ENCODE measurements at regions not wholly inside any gene's neighbourhood (a gene's known extent, or its start where the extent isn't known, plus 50 kb on each side); places are given as distances from the start of the nearest gene placed in this dataset.
"Not testable (repeated sequence)": the region's sequence is repeated elsewhere in the genome, so short reads cannot be mapped to it uniquely, and the experiment has no call there.

GRCh38 chr2:161504628-161505289 is 88.7 kb downstream of the TBR1 start:
- FAIRE-seq; H3K27me3 ChIP-seq (replicated peaks in 1 of 2; ENCODE audit: control insufficient read depth in 2 of 2, insufficient read depth in 2 of 2, low read length in 1 of 2); H3K4me3 ChIP-seq; H3K36me3 ChIP-seq (ENCODE audit: control insufficient read depth in 2 of 2, insufficient read depth in 2 of 2, low read length in 1 of 2); in situ Hi-C loops (cut with MboI); DNase-seq (ENCODE audit: low read depth, low spot score); H2AFZ ChIP-seq (ENCODE audit: control insufficient read depth, low read depth, low read length); intact Hi-C loops (cut with micrococcal nuclease; ENCODE audit: unreplicated experiment); H3K79me2 ChIP-seq (ENCODE audit: control insufficient read depth, insufficient read depth, low read length); H3K4me2 ChIP-seq (ENCODE audit: control insufficient read depth, insufficient read depth); H3K4me1 ChIP-seq (ENCODE audit: control insufficient read depth, insufficient read depth, low read length); BruUV-seq (replicated peaks); H3K9me3 ChIP-seq (replicated peaks; ENCODE audit: control insufficient read depth, insufficient read depth, low read length); H3K27ac ChIP-seq (ENCODE audit: control insufficient read depth, insufficient read depth); CTCF ChIA-PET; SMC1A ChIA-PET (ENCODE audit: uncharacterized antibody, unreplicated experiment); H4K20me1 ChIP-seq (ENCODE audit: control insufficient read depth, insufficient read depth); RAD21 ChIA-PET (ENCODE audit: unreplicated experiment); H3K9ac ChIP-seq (ENCODE audit: control insufficient read depth, insufficient read depth, low read length); POLR2A ChIA-PET; ATAC-seq: not testable (repeated sequence)
- 46% methylated on average over 9 of the region's 9 CpGs for WGBS (ENCODE audit: insufficient coverage, insufficient replicate concordance, low lambda C conversion rate, missing lambda C conversion rate)

GRCh38 chr2:161505466-161505865 is 89.4 kb downstream of the TBR1 start:
- H3K27me3 ChIP-seq (replicated peaks in 1 of 2; ENCODE audit: control insufficient read depth in 2 of 2, insufficient read depth in 2 of 2, low read length in 1 of 2); H3K36me3 ChIP-seq (ENCODE audit: control insufficient read depth in 2 of 2, insufficient read depth in 2 of 2, low read length in 1 of 2); RAD21 ChIA-PET (ENCODE audit: unreplicated experiment); ATAC-seq; BruUV-seq (replicated peaks); POLR2A ChIA-PET; H3K9me3 ChIP-seq (replicated peaks; ENCODE audit: control insufficient read depth, insufficient read depth, low read length); SMC1A ChIA-PET (ENCODE audit: uncharacterized antibody, unreplicated experiment); H3K4me3 ChIP-seq; H2AFZ ChIP-seq (ENCODE audit: control insufficient read depth, low read depth, low read length); H3K4me1 ChIP-seq (ENCODE audit: control insufficient read depth, insufficient read depth, low read length); H3K79me2 ChIP-seq (ENCODE audit: control insufficient read depth, insufficient read depth, low read length); H3K9ac ChIP-seq (ENCODE audit: control insufficient read depth, insufficient read depth, low read length); H3K27ac ChIP-seq (ENCODE audit: control insufficient read depth, insufficient read depth); in situ Hi-C loops (cut with MboI); H4K20me1 ChIP-seq (ENCODE audit: control insufficient read depth, insufficient read depth); FAIRE-seq; intact Hi-C loops (cut with micrococcal nuclease; ENCODE audit: unreplicated experiment); DNase-seq (ENCODE audit: low read depth, low spot score); H3K4me2 ChIP-seq (ENCODE audit: control insufficient read depth, insufficient read depth): not testable (repeated sequence)
- 56% methylated on average over 7 of the region's 7 CpGs for WGBS (ENCODE audit: insufficient coverage, insufficient replicate concordance, low lambda C conversion rate, missing lambda C conversion rate)
- CTCF ChIA-PET, result interaction anchor here (0.7 to 0.9 kb wide), 2 partner anchors 24 to 141 kb away, joined by 3 read pairs; no protein-coding TSS in a partner anchor

- 52% methylated on average over 2 of the region's 10 CpGs for WGBS (ENCODE audit: insufficient coverage, insufficient replicate concordance, low lambda C conversion rate, missing lambda C conversion rate)
These were observed 97.4 kb downstream of the TBR1 start for GRCh38 chr2:161513295-161514032.

More at GRCh38 chr2:161513295-161514032, 97.4 kb downstream of the TBR1 start:
- H3K4me1 ChIP-seq (ENCODE audit: control insufficient read depth, insufficient read depth, low read length); ATAC-seq; CTCF ChIA-PET; H3K36me3 ChIP-seq (ENCODE audit: control insufficient read depth in 2 of 2, insufficient read depth in 2 of 2, low read length in 1 of 2); H3K79me2 ChIP-seq (ENCODE audit: control insufficient read depth, insufficient read depth, low read length); H3K4me3 ChIP-seq; H3K27ac ChIP-seq (ENCODE audit: control insufficient read depth, insufficient read depth); intact Hi-C loops (cut with micrococcal nuclease; ENCODE audit: unreplicated experiment); DNase-seq (ENCODE audit: low read depth, low spot score); H2AFZ ChIP-seq (ENCODE audit: control insufficient read depth, low read depth, low read length); FAIRE-seq; H4K20me1 ChIP-seq (ENCODE audit: control insufficient read depth, insufficient read depth); H3K9me3 ChIP-seq (replicated peaks; ENCODE audit: control insufficient read depth, insufficient read depth, low read length); in situ Hi-C loops (cut with MboI); H3K27me3 ChIP-seq (replicated peaks in 1 of 2; ENCODE audit: control insufficient read depth in 2 of 2, insufficient read depth in 2 of 2, low read length in 1 of 2); H3K9ac ChIP-seq (ENCODE audit: control insufficient read depth, insufficient read depth, low read length); RAD21 ChIA-PET (ENCODE audit: unreplicated experiment); H3K4me2 ChIP-seq (ENCODE audit: control insufficient read depth, insufficient read depth); BruUV-seq (replicated peaks); POLR2A ChIA-PET: not testable (repeated sequence)
- SMC1A ChIA-PET (ENCODE audit: uncharacterized antibody, unreplicated experiment), result interaction anchor here (1.1 kb wide), 1 partner anchor 12 kb away, joined by 3 read pairs; no protein-coding TSS in a partner anchor

Data from GM12878 (cell line).